Activated CD4-positive, alpha-beta T cell treated with anti-CD3 and anti-CD28 coated beads, Interleukin-2, amount 10 ng/mL, durations not matched to agents 24 days and 14 days (primary cell): ENCODE measurements at regions not wholly inside any gene's neighbourhood (a gene's known extent, or its start where the extent isn't known, plus 50 kb on each side); places are given as distances from the start of the nearest gene placed in this dataset.

Experiments
- DNase-seq: peaks from one replicate; pipeline ENCODE4 v3.0.0; 2022
- H3K27ac Mint-ChIP-seq: one replicate; pipeline ENCODE4 v1.8.0; 2022; ENCODE audit warnings: mild to moderate bottlenecking, mixed read lengths
- H3K27me3 Mint-ChIP-seq: one replicate; pipeline ENCODE4 v1.8.0; 2022; ENCODE audit warnings: mixed read lengths
- H3K36me3 Mint-ChIP-seq: one replicate; pipeline ENCODE4 v1.8.0; 2022; ENCODE audit warnings: low read depth, mild to moderate bottlenecking, mixed read lengths
- H3K4me1 Mint-ChIP-seq: one replicate; pipeline ENCODE4 v1.8.0; 2021; ENCODE audit warnings: mixed read lengths
- H3K4me3 Mint-ChIP-seq: one replicate; pipeline ENCODE4 v1.8.0; 2022; ENCODE audit warnings: mild to moderate bottlenecking, moderate library complexity, mixed read lengths
- H3K9me3 Mint-ChIP-seq: one replicate; pipeline ENCODE4 v1.8.0; 2021; ENCODE audit warnings: mixed read lengths
- intact Hi-C: fragments of 100-400 bp; cut with micrococcal nuclease; formaldehyde crosslinking; loops from one replicate; pipeline ENCODE4 v1.15.1; 2023

DNA sequence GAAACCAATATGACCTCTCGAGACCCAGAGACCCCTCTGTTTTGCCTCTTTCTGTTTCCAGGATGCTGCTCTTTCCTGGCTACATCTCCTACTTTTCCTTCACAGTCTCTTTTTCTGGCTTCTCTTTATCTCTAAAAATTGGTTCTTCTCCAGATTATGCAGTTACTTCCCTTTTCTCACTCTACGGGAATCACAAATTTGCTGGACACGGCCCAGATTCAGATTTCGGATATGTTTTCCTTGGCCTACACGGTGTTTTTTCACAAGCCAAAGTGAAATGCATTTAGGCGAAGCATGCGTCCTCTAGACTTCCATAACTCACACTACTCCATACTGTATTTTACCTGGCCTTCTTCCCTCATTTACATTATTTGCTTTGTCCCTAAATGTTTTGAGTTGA, 214.7 kb upstream of the MIR17HG start:
- Mint-ChIP-seq H3K4me1 (no peaks in the 10 kb centered on the region), H3K27me3 (no peaks in the 10 kb centered on the region), H3K4me3 (no peak overlapping the region), H3K36me3 (no peaks in the 10 kb centered on the region), H3K27ac (no peak overlapping the region), H3K9me3 (no peaks in the 10 kb centered on the region)
- no peak for DNase-seq
- intact Hi-C loops, result no loop called here

DNA sequence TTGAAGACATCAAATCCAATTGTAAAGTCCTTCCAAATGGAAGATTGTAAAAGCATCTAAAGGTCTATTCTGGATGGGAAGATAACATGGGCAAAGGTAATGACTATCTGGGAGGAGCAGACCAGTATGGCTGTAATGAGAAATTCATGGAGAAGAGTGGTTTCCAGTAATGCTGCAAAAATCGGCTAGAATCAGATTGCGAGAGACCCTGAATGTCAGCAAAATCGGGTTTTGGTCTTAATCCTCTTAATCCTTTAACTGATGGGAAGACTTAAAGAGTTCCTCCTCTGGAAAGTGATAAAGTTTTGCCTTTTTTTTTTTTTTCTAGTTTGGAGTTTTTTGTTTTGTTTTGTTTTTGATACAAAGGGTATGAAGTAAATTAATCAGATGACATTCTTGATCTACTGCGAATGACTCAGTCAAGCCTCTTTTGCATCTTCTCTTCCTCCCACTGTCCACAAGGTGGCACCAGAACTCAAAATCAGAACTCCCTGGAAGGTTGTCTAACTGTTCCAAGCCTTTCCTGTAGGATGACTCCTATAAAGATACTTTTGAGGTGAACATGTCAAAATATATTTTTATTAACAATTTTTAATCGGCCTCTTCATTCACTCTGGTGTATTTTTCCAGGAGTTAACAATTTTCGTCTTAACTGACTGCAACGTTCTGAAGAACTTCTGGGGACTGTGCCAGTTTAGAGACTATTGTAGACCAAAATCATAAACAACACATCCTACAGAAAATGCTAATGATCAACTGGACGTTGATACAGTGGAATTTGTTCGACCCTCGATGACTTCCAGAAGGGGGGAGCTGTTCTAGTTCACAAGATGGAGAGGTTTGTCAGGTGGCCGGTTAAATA, 213.3 kb upstream of the MIR17HG start:
- Mint-ChIP-seq H3K4me1 (no peaks in the 10 kb centered on the region), H3K4me3 (no peak overlapping the region), H3K9me3 (no peaks in the 10 kb centered on the region), H3K27me3 (no peaks in the 10 kb centered on the region), H3K36me3 (no peaks in the 10 kb centered on the region), H3K27ac (no peak overlapping the region)
- DNase-seq, result peak; percentile 74
- intact Hi-C loops, result loop anchor here (1.0 kb wide), 3 partner anchors 114 to 588 kb away; no protein-coding TSS in a partner anchor

DNA sequence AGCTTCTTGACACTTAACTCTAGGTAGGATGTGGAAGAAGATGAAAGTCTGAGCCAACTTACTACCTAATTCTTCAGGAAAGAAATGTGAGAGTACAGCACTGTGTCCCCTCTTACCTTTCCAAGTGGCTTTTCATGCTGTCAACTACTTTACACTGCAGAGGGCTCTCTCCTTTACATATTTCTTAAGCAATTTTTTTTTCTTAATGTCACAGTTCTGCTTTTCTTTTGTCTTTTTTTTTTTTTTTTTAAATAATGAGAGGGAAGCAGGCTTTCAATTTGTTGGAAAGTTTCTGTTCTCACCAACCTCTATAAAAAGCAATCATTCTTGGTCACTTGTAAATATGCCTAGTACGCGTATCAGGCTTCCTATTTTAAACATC, 212.7 kb upstream of the MIR17HG start:
- intact Hi-C loops, result loop anchor here (1.0 kb wide), 3 partner anchors 114 to 588 kb away; no protein-coding TSS in a partner anchor
- no peak for DNase-seq
- Mint-ChIP-seq H3K36me3 (no peaks in the 10 kb centered on the region), H3K27ac (no peak overlapping the region), H3K27me3 (no peaks in the 10 kb centered on the region), H3K4me3 (no peak overlapping the region), H3K4me1 (no peaks in the 10 kb centered on the region), H3K9me3 (no peaks in the 10 kb centered on the region)

DNA sequence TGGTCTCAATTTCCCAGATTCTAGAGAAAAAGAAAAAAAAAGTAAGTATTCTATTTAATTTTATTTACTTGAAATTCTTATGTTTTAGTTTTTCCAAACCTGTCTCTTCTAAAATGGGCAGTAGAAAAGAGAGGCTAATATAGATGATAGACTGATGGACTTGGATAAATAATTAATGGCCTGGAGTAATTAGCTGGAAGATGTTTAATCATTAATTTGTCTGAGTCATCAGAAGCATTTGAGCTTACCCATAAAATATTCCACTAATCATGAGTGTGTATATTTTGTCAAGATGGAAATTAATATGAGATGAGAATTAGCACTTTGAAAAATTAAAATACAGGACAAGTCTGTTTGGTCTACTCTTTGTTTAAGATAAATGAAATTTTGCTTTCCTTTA, 212.1 kb upstream of the MIR17HG start:
- Mint-ChIP-seq H3K9me3 (no peaks in the 10 kb centered on the region), H3K4me3 (no peak overlapping the region), H3K27me3 (no peaks in the 10 kb centered on the region), H3K27ac (no peak overlapping the region), H3K4me1 (no peaks in the 10 kb centered on the region), H3K36me3 (no peaks in the 10 kb centered on the region)
- intact Hi-C loops, result no loop called here
- no peak for DNase-seq

DNA sequence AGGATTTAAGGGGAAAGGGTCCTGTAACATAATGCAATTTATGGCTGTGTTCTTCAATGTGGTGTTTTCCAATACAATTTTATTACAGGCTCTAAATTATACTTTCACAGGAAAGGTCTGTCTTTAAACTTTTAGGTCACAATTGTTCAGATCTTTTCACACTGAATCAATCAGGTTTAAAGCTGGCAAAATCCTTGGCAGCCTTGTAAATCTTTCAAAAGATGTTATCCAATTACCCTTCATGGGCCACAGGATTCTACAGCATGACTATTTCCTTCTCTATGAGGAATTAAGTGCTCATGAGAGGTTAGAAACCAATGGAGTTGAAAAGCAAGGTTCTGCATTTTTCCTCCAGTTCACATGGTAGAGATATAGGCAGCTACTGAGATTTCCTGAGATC, 211.5 kb upstream of the MIR17HG start:
- Mint-ChIP-seq H3K4me1 (no peaks in the 10 kb centered on the region), H3K36me3 (no peaks in the 10 kb centered on the region), H3K27ac (no peak overlapping the region), H3K9me3 (no peaks in the 10 kb centered on the region), H3K4me3 (no peak overlapping the region), H3K27me3 (no peaks in the 10 kb centered on the region)
- intact Hi-C loops, result no loop called here
- no peak for DNase-seq

DNA sequence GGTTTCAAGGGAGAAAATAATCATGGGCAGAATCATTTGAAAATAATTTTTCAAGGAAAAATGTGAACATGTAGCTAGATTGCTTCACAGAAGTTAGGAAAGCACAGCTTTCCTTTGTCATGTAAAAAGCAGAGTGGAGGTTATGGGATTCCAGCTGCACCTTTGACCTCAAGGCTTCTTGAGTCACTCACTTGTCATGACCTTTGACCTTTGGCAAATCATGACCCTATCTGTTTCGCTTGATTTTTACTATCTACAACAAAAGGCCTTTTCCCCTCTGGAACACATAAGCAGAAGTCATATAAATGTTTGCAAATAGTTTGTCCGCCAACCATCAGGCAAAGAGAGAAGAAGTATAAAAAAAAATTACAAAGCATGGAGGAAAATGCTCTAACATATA, 210.7 kb upstream of the MIR17HG start:
- H3K36me3 Mint-ChIP-seq, result no peaks in the 10 kb centered on the region
- no peak overlapping the region for H3K4me3 Mint-ChIP-seq
- intact Hi-C loops, result no loop called here
- no peak overlapping the region for H3K27ac Mint-ChIP-seq
- no peak for DNase-seq
- H3K4me1 Mint-ChIP-seq, result no peaks in the 10 kb centered on the region
- H3K9me3 Mint-ChIP-seq, result no peaks in the 10 kb centered on the region
- H3K27me3 Mint-ChIP-seq, result no peaks in the 10 kb centered on the region

DNA sequence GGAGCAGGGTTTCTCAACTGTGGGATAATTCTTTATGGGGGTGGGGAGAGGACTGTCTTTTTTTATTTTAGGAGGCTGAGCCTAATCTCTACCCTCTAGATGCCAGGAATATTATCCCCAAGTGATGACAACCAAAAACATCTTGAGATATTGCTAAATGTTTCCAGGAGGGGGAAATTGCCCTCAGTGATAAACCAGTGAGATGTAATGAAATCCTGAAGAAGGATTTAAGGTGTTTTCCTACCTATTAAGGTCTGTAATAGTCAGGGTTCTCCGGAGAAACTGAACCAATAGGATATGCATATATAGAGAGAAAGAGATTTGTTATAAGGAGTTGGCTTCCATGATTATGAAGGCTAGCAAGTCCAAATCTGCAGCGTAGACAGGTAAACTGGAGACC, 208.3 kb upstream of the MIR17HG start:
- intact Hi-C loops, result no loop called here
- Mint-ChIP-seq H3K4me3 (no peak overlapping the region), H3K9me3 (no peaks in the 10 kb centered on the region), H3K27me3 (no peaks in the 10 kb centered on the region), H3K27ac (no peak overlapping the region), H3K36me3 (no peaks in the 10 kb centered on the region), H3K4me1 (no peaks in the 10 kb centered on the region)
- DNase-seq, result no peak

DNA sequence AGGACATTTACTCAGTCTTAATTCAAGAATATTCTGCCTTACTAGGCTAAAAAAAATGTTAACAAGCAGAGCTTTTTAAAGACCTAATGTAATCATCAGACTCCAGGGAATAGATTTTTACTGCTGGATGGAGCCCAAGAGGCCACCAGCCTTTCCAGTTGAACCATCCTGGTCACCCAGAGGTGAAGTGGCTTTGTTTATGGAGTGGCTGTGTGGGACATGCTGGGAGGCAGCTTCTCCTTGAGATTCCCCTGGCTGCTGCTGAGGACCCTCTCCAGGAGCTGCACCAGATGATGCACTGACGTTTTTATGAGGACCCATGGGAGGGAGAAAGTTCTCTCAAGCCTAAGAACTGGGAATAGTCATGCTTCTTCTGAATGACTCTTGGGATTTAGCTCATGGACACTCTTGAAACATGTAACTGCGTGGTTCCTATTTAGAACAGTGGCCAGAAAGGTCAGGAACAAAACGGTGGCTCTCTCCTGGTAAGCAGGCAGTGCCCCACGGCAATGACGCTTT, 205.9 kb upstream of the MIR17HG start:
- H3K4me3 Mint-ChIP-seq, result no peak overlapping the region
- no peaks in the 10 kb centered on the region for H3K4me1 Mint-ChIP-seq
- intact Hi-C loops, result no loop called here

DNA sequence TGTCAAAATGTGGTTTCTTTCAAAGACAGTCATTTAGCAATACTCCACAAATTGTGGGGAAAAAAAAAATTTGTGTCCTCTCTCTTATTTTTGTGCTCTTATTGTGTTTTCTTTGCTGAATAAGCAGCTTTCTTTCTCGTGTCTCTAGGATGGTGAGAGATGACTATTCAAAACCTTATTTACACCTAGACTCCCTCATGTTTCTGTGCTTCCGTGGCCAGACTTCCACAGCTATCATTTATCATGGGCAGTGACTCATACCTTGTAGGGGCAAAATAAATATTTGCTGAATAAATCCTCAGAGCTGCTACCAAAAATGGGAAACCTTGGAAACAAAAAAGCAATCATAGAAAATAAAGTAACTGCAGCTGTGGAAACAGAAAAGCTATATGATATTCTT, 204.9 kb upstream of the MIR17HG start:
- Mint-ChIP-seq H3K9me3 (no peaks in the 10 kb centered on the region), H3K27ac (no peak overlapping the region), H3K4me3 (no peak overlapping the region), H3K4me1 (no peaks in the 10 kb centered on the region), H3K27me3 (no peaks in the 10 kb centered on the region), H3K36me3 (no peaks in the 10 kb centered on the region)
- no peak for DNase-seq
- intact Hi-C loops, result no loop called here

More for the DNA sequence above, 205.9 kb upstream of the MIR17HG start:
- Mint-ChIP-seq H3K36me3 (no peaks in the 10 kb centered on the region), H3K27ac (no peak overlapping the region), H3K27me3 (no peaks in the 10 kb centered on the region), H3K9me3 (no peaks in the 10 kb centered on the region)
- DNase-seq, result no peak

DNA sequence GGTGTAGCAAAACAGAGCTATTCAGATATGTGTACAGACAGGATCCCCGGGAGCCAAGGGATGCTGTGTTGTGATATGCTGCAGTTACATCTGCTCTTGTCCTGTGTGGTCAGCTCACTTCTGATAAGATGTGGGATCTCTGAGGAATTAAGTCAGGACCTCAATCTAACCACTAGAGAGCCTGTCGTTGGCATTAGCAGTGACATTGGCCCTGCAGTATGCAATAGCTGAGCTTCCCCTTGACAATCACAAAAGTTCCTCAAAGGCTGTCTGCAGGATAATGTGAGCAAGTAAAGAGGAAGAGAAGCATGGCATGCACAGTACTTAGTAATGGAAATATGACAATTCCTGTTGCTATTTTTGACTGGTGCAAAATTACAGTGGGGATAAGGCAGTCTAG, 203.4 kb upstream of the MIR17HG start:
- intact Hi-C loops, result no loop called here
- Mint-ChIP-seq H3K36me3 (no peaks in the 10 kb centered on the region), H3K27me3 (no peaks in the 10 kb centered on the region), H3K4me1 (no peaks in the 10 kb centered on the region), H3K4me3 (no peak overlapping the region), H3K9me3 (no peaks in the 10 kb centered on the region), H3K27ac (no peak overlapping the region)
- no peak for DNase-seq

DNA sequence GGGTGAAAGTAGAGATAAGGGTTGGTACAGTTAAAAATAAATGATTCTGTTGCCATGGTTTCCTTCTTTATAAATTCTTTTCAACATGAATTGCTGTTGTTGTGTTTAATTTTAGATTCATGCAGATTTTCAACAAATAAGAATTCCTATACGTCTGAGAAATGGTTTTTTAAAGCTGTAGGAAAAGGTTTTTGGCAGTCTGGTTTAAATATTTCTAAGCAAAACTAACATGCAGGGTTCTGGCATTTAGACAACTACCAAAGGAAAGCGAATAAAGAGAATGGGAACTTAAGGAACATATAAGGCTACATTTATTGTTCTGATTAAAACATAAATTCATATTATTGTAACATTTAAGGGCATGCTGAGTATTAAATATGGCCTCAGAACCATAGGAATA, 203.0 kb upstream of the MIR17HG start:
- intact Hi-C loops, result no loop called here
- Mint-ChIP-seq H3K36me3 (no peaks in the 10 kb centered on the region), H3K4me3 (no peak overlapping the region), H3K9me3 (no peaks in the 10 kb centered on the region), H3K27ac (no peak overlapping the region), H3K4me1 (no peaks in the 10 kb centered on the region), H3K27me3 (no peaks in the 10 kb centered on the region)
- no peak for DNase-seq

DNA sequence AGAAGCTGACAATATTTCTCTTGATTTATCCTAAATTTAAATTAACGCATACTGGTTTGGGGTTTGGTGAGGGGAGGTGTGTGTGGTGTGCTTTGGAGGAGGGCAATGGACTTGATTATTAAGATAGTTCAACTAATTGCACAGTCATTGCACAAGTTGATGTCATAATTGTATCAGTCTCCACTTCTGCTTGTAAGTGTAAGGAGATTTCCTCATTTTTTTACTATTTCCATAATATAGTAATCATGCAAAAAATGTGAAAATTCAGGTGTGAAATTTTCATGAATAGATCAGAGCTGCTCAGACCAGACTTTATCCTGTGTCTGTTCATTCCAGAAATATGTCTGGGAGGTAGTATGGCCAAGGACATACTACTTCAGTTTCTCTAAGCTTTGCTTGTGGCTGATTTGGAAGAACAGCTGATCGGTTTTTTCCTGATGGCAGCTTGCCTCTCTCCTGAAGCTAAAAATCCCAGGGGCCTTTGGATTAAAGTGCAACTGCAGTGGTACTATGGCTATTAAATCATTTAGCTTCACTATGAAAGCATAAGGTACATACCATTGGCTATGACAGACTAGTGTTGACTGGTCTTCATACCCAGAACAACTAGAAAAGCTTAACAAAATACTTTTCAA, 201.8 kb upstream of the MIR17HG start:
- Mint-ChIP-seq H3K36me3 (no peaks in the 10 kb centered on the region), H3K27me3 (no peaks in the 10 kb centered on the region), H3K4me3 (no peak overlapping the region), H3K4me1 (no peaks in the 10 kb centered on the region), H3K27ac (no peak overlapping the region), H3K9me3 (no peaks in the 10 kb centered on the region)
- intact Hi-C loops, result no loop called here
- DNase-seq, result no peak

DNA sequence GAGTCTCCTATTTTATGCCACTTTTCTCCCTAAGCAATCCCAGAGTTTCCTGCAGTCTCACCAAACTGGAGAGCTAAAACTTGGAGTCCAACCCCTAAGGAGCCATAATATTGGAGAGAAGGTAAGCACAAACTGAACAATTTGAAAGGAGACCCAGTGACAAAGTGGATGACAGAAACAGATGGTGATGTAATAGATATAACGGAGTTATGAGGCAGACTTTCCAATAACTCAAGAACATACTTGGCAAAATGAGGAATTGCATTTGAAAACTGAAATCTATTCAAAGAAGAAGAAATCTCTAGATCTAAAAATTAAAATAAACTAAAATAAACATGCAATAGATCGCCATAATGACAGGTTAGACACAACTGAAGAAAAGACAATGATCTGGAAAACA, 200.9 kb upstream of the MIR17HG start:
- Mint-ChIP-seq H3K27me3 (no peaks in the 10 kb centered on the region), H3K4me1 (no peaks in the 10 kb centered on the region), H3K4me3 (no peak overlapping the region), H3K36me3 (no peaks in the 10 kb centered on the region), H3K27ac (no peak overlapping the region), H3K9me3 (no peaks in the 10 kb centered on the region)
- intact Hi-C loops, result no loop called here
- no peak for DNase-seq

DNA sequence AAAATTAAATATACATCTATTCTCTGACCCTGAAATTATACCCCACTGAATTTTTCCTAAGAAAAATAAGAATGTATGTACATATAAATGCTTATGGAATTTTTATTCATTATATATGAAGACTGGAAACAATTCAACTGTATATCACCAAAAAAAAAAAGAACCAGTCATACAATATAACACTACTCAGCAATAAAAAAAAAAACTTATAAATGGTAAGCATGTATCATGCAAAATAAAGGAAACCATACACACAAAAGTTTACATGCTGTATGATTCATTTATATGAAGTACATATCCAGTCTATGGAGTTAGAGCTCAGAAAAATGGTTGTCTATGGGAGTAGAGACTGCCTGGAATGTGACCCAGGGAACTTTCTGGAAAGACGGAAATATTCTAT, 199.4 kb upstream of the MIR17HG start:
- H3K36me3 Mint-ChIP-seq, result no peaks in the 10 kb centered on the region
- intact Hi-C loops, result no loop called here
- no peak for DNase-seq
- H3K9me3 Mint-ChIP-seq, result no peaks in the 10 kb centered on the region
- H3K27me3 Mint-ChIP-seq, result peaks cover 1% of the 10 kb centered on the region
- H3K27ac Mint-ChIP-seq, result no peak overlapping the region
- H3K4me1 Mint-ChIP-seq, result no peaks in the 10 kb centered on the region
- no peak overlapping the region for H3K4me3 Mint-ChIP-seq
